ENCODE measurements at regions not wholly inside any gene's neighbourhood (a gene's known extent, or its start where the extent isn't known, plus 50 kb on each side); places are given as distances from the start of the nearest gene placed in this dataset.

DNA sequence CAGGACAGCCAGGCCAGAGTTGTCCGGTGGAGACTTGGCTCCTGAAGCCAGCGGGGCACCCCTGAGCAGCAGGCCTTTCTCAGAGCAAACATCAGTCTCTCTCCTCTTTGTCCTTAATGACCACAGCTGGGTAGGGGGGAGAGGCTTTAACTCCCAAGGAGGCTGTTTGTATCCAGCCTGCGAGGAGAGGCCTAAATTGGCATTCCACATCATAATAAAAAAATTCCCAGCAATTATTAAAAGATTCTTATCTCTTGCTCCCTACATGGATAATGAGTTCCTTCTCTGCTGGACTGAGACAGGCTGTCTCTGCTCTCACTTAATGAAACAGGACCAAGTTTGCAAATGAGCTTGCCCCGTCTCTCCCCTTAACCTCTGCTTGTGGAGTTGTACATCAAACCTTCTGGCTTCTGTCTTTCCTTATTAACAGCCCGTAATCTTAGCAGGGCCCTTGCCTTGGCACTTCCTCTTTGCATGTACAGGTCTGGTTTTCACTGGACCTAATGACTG, 838.2 kb downstream of the MAFB start:
- no peak for DNase-seq

DNA sequence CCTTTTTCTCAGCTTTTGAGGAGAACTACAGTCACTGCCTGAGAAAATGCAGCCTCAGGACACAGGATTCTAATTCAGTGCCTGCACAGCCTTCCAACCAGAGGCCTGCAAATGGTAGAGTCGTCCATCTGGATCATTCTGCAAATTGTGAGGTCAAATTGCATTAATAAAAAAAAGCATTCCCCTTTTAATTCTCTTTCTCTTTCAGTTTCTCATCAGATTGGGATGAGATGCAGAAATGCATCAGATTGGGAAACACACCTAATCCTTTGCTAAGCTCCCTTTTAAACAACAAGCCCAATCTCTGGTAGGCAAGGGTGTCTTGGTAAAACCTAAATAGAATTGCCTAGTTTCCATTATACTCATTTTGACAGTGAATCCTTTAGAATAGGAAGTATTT, 838.8 kb downstream of the MAFB start:
- no peak for DNase-seq

DNA sequence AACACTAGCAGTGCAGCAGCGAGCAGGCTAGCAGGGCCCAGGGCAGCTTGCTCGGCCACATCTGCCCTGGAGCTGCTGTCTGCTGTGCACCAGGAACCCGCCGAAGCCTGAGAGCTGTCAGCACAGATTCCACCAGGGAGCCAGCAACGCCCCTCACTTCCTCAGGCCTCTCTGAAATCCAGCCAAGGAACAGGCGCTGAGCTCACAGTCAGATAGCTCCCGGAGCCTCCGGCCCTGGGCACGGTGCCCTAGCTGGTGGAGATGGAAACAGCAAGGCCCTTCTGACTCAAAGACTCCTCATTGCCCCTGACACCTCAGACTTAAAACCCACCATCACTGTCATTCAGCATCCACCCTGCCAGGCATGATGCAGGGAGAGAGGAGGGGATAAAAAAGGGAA, 839.4 kb downstream of the MAFB start:
- no peak for DNase-seq

DNA sequence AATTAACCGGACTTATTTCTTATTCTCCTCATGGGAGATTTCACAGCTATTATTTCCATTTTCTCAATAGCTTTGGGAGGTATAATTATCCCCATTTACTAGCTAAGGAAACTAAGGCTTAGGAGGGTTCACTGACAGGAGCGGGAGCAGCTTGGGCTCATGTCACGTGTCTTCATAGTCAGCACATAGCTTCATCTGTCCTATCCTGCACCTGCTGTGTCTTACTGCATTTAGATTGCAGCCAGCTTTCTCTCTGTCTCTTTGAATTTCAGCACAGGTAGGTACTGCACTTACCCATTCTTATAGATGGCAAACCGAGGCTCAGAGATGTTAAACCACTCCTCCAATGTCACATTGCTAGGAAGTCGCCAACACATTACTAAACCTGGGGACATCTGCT, 839.9 kb downstream of the MAFB start:
- DNase-seq: no peak

DNA sequence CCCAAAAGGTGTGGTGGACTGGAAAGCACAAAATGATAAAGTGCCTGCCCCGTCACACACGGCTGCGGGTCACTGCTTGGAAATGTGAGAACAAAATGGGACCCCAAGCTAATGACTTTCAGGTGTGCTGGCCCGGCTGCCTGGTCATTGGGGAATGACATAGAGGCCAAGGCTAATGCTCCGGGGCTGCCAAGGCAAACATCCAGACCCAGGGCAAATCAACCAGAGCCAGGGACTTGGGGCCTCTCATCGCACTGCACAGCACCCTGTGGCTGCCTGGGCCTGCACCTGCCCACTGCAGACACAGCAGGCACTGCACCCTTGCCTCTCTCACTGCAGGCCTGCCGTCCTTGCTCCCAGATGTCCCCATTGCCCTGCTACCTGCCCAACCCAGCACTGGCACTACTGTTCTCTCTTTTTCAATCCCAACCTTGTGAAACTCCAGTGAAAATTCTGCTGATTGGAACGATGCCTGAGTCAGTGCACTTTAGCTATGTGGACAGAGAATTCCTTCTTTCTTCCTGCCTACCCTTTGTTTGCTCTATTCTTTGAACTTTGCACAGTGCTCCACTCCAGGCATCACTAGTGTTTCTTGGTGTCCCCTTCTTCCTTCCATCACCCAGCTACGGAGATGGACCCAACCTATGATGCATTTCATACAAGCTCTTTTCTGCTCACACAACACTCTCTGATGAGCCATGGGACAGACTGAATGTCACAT, 849.5 kb downstream of the MAFB start:
- DNase-seq: no peak

DNA sequence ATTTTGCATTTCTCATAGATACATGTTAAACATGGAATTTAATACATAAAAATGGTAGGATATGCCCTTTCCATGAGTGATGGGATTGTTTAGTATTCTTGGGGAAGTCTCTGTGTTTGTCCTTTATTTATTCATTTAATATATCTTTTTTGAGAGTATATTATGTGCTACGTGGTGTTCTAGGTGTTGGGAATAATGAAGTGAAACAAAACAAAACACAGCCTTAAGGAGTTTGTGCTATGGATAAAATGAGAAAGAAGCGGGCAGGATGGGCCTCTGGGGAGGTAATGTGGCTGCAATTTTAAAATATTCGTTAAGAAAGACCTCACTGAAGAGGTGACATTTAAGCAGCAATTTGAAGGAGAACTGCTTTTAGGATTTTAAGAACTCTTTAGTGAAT, 851.5 kb downstream of the MAFB start:
- no peak for DNase-seq

DNA sequence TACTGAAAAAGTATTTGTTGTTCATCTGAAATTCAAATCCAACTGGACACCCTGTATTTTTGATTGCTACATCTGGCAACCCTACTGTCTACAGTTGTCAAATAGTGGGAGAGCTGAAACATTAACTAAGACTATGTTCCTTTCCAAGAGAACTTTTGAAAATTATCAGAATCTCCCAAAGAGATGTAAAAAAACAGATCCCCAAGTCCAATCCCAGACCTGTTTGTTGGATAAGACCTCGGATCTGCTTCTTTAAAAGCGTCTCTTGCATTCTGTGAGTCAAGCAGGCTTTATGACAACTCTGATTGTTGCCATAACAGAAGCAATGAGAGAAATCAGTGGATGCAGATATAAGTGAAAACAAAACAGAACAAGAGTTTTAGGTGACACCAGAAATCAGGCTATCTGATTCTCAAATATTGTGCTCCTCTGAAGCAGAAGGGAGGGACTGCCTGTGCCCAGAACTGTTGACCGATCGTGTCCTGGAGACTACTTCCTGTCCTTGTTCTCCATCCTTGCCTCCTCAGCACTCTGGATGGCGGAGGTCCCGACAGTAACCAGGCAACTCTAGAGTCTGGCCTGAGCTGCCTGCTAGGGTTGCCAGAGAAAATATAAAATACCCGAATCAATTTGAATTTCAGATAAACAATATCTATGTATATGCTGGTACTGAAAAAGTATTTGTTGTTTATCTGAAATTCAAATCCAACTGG, 853.8 kb downstream of the MAFB start:
- DNase-seq: no peak

DNA sequence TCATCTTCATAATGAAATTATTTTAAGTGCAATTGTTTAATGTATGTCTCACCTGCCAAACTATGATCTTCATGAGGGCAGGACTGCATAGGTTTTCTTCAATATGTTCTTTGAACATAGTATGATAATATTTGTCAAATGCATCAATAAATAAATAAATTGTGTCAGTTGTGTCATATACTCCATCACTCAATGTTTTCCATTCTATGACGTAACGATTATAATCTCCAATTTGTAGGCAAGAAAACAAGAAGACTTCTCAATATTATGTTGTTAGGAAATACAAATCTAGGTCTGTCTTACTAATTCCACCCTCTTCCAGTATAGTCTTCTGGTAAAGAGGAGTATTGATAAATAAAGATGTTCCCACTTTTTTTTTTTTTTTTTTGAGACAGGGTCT, 858.1 kb downstream of the MAFB start:
- no peak for DNase-seq

DNA sequence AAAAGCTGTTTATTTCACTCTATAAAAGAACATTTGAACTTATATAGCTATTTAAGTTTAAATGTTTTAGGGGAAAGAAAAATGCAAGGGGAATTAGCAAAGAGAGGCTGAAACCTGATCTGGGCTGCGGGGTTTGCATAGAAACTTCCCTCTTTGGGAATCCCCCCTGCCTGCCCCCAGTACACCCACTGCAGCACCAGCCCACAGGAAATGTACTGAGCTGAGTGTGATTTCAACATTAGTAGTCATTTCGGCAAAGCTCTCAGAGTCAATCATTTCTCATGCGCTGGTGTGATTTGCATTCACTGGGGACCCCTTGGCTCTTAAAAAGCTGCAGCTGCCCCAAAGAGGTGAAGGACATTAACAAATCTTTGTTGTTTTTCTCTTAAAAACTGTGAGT, 859.4 kb downstream of the MAFB start:
- DNase-seq: no peak

DNA sequence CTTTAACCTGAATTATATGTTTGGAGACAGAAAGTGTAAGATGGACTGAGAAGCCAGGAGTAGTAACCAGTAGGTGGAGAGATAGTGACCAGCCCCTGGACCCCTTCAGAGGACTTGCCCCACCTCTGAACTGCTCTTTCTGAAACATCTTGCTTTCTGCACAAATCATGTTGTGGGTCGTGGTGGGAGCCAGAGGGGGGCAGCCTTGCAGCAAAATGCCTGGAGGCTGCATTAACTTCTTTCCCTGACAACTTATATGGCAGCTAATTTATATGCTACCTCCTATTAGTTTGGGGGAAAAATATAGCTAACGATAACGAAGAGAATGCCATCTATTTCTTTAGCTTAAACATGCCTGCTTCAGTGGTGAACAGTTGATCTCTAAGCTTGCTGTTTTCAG, 859.8 kb downstream of the MAFB start:
- DNase-seq: no peak

DNA sequence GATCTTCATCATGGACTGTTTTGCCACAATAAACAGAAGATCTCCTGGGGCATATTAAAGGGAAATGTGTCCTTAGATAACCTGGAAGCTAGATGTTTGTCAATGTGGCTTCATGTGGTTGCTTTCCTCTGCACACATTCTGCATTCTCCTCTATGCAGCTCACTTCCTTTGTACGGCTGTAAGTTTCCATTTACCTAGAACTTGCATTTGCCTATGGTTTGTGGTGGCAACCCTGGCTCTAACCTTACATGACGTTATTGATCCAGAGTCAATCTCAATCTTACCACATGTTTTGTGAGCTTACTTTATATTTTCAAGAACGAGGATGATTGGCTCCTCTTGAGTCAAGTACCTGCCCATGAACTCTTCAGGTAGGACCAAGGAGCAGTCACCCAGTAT, 863.1 kb downstream of the MAFB start:
- DNase-seq: no peak

DNA sequence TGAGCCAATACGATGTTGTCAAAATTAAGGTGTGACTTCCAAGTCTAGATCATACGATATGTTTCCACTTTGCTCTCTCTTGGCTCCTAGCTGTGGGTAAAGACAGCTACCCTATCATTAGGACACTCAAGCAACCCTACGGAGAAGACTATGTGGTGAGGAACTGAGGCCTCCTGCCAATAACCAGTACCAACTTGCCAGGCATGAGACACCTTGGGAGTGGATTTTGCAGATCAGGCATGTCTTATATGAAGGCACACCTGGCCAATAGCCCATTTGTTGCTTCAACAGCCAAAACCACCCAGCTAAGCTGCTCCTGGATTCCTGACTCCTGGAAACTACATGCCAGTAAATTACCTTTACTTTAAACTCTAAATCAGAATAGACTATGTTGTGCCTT, 863.4 kb downstream of the DHX35 start:
- DNase-seq: no peak

DNA sequence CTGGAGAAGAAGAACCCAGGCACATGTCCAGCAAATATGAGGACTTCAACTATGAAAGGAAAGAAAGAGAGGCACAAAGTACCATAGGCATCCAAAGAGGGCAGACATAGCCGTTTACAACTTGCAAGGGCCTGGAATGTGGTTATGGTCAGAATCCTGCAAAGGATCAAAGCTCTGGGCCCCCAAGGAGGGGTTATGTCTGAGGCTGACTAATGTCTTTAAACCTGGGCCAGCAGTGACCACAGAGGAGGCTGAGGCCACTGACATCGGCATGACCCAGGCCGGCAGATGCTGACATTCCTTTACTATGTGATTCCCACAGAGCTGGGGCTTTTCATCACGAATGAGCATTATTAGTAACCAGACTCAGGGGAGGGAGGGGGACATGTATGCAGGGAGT, 861.1 kb downstream of the DHX35 start:
- no peak for DNase-seq

DNA sequence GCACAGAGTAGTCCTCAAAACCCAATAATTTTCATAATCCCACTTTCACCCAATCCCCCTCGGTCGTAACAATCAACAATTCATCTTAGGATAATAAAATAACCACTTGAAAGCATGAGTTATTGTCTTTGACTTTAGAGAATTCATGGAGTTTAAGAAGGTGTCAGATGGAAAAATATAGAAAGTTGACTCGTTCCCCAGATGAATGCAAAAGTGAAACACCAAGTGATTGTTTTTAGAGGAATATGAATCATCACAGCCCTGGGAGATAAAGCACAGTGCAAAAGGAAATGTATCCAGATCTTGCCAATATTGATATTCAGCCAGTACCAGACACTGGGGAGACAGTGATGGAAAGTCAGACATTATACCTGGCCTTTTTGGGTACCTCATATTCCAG, 860.5 kb downstream of the DHX35 start:
- DNase-seq: no peak

DNA sequence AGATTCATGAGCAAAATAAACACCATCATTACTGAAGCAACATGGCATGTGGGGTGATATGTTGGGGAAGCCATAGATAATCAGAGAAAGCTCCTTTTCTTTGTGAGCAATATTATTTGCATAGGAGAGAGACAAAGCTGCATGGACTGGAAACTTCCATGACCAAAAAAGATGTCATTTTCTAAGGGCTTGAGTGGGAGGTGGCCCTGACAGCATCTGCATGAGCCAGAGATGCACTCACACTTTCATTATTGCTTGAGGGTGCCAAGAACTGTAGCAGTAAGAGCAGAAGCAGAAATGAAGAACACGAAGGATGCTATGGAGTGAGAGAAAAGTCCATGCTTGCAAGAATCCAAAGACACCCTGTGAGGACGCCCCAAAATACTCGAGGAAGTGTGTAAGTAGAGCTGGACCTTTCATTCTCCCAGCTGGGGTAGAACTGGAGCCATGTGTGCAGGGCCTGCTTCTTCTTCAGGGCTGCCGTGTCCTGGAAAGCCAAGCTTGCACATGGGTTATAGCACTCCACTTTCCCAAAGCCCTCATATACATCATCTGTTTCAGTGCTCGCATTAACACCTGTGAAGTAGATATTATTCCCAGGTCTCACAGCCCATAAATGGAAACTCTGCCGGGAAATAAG, 851.2 kb downstream of the DHX35 start:
- no peak for DNase-seq

DNA sequence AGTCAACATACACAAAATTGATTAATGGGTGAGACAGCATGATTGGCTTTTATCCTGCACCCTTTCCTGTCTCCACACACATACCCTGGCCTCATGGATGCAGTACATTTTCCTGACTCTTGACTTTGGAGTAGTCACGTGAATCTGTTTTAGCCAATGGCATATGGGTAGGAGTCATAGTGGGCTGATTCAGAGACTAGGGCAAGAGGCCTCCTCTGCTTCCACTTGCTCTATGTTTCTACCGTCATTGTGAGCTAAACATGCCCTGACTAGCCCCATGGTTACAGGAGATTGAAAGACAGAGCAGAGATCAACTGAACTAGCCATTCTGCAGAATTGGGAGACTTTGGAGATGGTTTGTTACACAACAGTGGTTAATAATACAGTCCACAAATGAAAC, 850.0 kb downstream of the DHX35 start:
- DNase-seq: no peak

DNA sequence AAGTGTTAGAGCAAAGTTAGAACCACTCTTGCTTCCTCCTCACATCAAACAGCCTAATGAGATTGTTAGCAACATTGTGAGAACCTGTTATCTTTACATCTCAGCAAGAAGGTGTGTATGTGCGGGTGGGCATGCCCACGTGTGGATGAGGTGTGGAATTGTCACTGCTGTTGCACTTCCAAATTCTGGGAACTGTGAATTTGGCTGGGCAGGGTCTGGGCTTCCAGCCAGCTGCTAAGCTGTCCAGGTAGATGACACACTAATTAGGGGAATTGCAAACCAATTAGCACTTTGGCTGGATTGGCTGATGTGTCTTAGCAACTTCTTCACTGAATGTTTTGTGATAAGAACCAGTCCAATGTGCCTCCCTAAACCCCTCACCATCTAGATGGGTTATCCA, 848.2 kb downstream of the DHX35 start:
- DNase-seq: no peak

DNA sequence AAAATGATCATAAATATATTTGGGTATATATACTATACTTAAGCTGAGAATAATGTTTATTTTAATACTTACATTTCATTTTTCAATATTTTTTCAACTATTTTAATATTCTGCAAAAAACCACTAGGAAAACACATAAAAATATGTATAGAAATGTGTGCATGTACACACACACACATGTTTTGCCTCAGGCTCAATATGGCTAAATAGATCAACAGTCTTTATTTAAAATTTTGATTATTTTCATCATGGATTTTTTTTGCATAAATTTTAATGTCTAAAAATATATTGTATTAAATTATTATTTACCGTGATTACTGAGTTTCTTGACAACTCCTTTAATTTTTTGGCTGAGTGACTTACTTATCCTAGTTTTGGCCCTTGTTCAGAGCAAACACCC, 846.5 kb downstream of the DHX35 start:
- DNase-seq: no peak

DNA sequence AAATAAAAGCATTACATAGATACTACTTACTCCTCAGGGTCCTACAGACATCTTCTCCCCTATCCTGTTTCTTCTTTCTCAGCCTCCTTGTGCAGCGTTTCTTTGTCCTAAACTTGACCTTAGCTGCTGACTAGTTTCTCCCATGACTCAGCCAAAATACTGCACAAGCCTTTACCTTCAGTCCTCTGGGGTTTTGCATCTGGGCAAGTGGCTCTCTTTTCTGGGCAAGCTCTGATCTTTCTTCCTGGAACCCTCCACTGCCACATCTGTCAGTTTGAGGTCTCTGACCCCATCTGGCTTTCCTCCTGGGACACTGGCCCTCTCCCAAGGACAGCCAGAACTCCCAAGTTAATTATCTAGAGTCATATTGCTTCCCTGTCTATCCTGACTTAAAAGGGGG, 838.4 kb downstream of the DHX35 start:
- no peak for DNase-seq

DNA sequence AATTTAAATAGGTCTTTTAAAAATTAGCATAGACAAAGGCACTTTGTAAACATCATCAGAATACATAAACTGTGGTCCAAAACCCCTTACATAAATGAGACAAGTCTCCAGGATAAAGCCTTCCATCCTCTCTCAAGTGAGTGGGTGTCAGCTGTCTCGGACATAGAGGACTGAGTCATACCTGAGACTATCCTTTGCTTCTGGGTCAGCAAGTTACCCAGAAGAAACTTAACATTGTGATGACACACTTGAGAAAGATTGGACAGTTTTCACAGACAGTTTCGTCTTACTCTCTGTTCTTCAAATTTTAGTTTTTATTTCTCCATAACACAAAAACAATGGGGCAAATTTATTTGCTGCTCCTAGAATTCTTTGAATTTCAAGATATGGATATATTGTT, 838.0 kb downstream of the DHX35 start:
- no peak for DNase-seq

DNA sequence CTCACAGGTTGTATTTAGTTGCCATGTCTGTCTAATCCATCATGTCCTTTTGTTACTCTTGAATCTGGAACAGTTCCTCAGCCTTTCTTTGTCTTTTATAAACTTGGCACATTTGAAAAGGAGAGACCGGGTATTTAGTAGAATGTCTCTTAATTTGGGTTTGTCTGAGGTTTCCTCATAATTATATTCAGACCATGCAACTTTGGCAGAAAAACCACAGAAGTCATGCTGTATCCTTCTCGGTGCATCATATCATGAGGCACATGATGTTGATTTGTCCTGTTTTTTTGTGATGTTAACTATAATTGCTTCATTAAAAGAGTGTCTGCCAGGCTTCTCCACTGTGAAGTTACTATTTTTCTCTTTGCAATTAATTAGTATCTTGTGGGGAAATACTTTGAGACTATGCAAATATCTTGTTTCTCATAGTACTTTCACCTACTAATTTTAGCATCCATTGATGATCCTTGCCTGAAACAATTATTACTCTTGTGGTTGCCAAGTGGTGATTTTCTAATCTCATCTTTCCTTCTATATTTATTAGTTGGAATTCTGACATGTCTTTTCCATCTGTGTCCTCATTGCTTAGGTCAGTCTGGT, 837.3 kb downstream of the DHX35 start:
- DNase-seq: no peak

DNA sequence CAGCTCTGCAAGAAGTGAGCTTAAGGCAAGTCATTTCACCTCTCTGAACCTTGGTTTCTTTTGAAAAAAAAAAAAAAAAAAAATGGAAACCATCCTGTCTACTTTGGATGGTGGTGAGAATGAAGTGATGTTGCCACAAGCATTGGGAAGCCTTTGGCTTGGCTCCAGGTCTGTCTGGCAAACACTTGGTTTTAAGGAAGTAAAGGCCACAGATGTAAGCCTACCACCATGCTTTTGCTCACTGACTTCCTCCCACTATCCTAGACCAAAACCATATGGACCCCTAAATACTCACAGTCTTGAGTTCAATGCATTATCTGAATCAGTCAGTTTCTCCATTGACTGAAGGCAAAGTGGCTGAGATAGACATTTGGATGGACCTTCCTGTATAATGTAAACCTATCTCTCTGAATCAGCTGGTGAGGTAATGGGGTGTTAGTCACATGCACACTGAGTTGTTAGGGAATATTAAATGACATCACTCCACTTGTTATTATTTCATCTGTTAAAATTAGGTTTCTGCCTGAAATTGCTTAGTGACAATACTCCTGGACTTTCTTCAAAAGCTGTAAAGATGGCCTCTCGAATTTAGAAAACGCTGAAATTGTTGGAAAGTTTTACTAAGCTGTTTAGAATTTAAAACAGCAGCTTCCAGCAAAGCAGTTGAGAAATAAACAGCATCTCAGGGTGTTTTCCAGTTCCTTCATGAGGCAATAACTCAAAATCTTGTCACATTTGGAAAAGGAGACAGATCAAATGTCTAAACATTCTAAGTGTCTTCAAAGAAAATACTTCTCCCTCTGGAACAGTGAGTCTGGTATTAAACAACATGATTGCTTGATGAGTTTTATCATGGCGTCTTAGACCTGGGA, 833.5 kb downstream of the DHX35 start:
- DNase-seq: no peak

DNA sequence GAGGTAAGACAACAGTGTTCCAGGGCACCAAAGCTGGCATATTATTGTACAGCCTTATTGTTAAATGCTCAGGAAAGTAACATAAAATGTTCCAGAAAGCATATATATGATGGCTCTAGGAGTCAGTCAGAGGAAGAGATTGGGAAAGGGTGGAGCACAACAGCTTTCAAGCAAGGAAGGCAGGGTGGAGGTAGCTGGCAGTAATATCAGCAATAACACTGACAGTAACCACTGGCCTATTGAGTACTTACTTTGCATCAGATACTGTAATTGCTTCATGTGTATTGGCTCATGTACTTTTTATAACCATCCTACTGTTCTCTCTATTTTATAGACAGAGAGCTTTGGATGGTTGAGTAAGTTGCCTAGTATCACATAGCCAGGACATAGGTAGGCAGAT, 830.2 kb downstream of the DHX35 start:
- no peak for DNase-seq
